Ishikawa (cell line): ENCODE measurements at regions not wholly inside any gene's neighbourhood (a gene's known extent, or its start where the extent isn't known, plus 50 kb on each side); places are given as distances from the start of the nearest gene placed in this dataset.

Source experiments
- CEBPB ChIP-seq: IDR thresholded peaks from 2 replicates; pipeline ENCODE4 v1.6.1; 2012
- CREB1 ChIP-seq: IDR thresholded peaks from 2 replicates; pipeline ENCODE4 v1.6.1; 2012; ENCODE audit warnings: low read depth
- EGR1 ChIP-seq: IDR thresholded peaks from 2 replicates; pipeline ENCODE4 v1.6.1; 2012
- EP300 ChIP-seq: IDR thresholded peaks from 2 replicates; pipeline ENCODE4 v1.6.1; 2012; ENCODE audit warnings: borderline replicate concordance
- MAX ChIP-seq: IDR thresholded peaks from 2 replicates; pipeline ENCODE4 v1.6.1; 2012
- NFIC ChIP-seq: IDR thresholded peaks from 2 replicates; pipeline ENCODE4 v1.6.1; 2012
- RAD21 ChIP-seq: IDR thresholded peaks from 2 replicates; pipeline ENCODE4 v1.6.1; 2012; ENCODE audit warnings: low read depth
- REST ChIP-seq: IDR thresholded peaks from 2 replicates; pipeline ENCODE4 v1.6.1; 2012; ENCODE audit warnings: low read depth, mild to moderate bottlenecking
- TAF1 ChIP-seq: IDR thresholded peaks from 2 replicates; pipeline ENCODE4 v1.6.1; 2012; ENCODE audit warnings: low read depth, mild to moderate bottlenecking
- TCF12 ChIP-seq: IDR thresholded peaks from 2 replicates; pipeline ENCODE4 v1.6.1; 2012; ENCODE audit warnings: low read depth
- TEAD4 ChIP-seq: IDR thresholded peaks from 2 replicates; pipeline ENCODE4 v1.6.1; 2012
- USF1 ChIP-seq: IDR thresholded peaks from 2 replicates; pipeline ENCODE4 v1.6.1; 2012
- YY1 ChIP-seq: IDR thresholded peaks from 2 replicates; pipeline ENCODE4 v1.6.1; 2012; ENCODE audit warnings: low read depth
- ZBTB7A ChIP-seq: IDR thresholded peaks from 2 replicates; pipeline ENCODE4 v1.6.1; 2012; ENCODE audit warnings: low read depth

- TF ChIP-seq TAF1 (no peak), USF1 (no peak), MAX (no peak), TEAD4 (no peak), EP300 (no peak), CEBPB (no peak), NFIC (no peak), YY1 (no peak), REST (no peak), EGR1 (no peak), CREB1 (no peak), RAD21 (no peak), TCF12 (no peak), ZBTB7A (no peak)
These were observed 451.7 kb downstream of the MATN1 start for GRCh38 chr1:30271401-30272276.
